Dermis microvascular lymphatic vessel endothelial cell (primary cell): ENCODE measurements at regions not wholly inside any gene's neighbourhood (a gene's known extent, or its start where the extent isn't known, plus 50 kb on each side); places are given as distances from the start of the nearest gene placed in this dataset.
"Not testable (repeated sequence)": the region's sequence is repeated elsewhere in the genome, so short reads cannot be mapped to it uniquely, and the experiment has no call there.

Experiments
- DNase-seq, 2 donors: peaks; one replicate each; pipeline versions ENCODE4 v3.0.0 to v3.0.0-alpha.2; 2010; ENCODE audit warnings: low read depth in 2 of 2

DNA sequence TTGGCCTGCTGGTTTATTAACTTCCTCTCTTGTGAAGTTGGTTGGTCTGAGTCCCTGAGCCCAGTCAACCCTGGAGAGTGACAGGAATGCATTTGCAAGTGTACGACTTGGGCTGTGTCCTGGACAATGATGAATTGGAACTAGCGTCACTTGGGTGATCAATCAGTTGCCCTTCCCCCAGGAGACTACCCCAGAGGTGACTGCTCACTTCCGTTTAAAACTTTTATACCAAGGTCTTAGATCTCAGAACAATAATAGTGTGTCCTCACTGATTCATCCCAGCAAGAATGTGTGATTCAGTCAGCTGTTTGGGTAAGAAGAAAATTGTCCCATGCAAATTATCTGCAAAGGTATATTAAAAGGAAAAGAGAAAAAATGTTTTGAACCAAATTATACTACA lies 102.9 kb upstream of the ARMC3 start:
- DNase-seq: peak in 1 of 2 donors; percentile 65

- DNase-seq: no peak
Observed at GRCh38 chr10:22824520-22824919, 103.3 kb upstream of the ARMC3 start.

DNA sequence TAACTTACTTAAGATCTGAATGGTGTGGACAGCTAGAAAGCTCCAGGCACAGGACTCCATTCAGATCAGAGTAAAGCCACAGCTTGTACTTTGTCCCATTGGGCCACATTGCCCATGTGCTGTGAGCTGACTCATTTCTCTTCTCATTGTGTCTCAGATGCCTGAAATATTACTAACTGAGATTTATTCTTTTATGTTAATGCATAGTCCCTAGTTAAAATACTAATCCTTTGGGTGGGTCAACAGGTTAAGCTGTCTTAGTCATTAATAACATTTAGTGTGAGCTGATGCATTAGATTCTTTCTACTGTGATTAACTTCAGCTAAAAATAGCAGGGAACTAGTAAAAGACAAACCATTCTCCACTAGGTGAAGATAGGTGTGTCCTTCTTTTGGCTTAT lies 104.7 kb upstream of the ARMC3 start:
- peak in 1 of 2 donors; percentile 75 for DNase-seq

- DNase-seq: not testable (repeated sequence)
Observed at GRCh38 chr10:22821921-22822320, 105.9 kb upstream of the ARMC3 start.

- peak in 1 of 2 donors; percentile 58 for DNase-seq
Observed at GRCh38 chr10:22821501-22821900, 106.4 kb upstream of the ARMC3 start.

GRCh38 chr10:22816298-22816653 lies 101.9 kb upstream of the PIP4K2A start:
- peak in 1 of 2 donors; percentile 94 for DNase-seq

DNA sequence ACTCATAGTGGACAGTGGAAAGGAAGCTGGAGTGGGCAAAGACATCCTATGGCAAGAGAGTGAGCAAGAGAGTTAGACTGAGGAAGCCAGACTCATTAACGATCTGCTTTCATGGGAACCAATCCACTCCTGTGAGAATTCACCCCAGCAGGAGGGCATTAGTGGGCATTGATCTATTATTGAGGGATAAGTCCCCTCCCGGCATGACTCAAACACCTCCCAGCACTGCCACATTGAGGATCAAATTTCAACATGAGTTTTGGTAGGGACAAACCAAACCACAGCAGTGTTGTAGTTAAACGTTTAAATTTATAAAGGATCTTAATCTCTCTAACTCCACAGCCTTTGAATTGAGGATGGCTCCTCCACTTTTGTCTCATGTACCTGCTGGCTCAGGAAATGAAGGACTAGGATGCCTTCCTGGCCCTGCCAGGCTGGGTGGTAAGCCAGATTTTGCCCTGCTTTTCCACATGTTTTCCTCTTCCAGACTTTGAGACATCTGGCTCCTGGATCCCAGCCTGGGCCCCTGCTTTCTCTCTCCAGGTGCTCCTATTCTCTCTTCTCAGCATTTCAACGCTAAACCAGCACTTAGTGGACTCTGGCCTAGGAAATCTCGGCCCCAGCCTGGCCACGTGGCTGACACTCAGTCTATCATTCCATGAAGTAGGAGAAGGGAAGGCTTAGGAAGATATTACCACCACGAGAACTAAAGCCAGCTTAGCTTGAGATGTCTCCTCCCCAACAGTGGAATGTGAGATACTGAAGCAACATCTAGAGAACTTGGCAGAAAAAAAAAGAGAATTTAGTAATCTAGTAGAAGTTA lies 96.5 kb upstream of the PIP4K2A start:
- DNase-seq: no peak

DNA sequence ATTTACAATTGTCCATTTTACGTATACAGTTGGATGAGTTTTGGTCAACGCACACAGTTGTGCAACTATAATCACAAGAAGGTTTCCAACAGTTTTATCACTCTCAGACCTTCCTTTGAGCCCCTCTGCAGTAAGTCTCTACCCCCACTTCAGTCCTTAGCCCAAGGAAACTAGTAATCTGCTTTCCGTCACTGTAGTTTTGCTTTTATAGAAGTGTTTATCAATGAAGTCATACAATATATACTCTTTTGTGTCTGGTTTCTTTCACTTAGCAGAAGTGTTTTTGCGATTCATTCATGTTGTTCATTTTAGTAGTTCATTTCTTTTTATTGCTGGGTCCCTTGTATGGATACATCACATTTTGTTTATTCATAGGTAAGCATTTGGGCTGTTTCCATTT lies 92.9 kb upstream of the PIP4K2A start:
- no peak for DNase-seq

DNA sequence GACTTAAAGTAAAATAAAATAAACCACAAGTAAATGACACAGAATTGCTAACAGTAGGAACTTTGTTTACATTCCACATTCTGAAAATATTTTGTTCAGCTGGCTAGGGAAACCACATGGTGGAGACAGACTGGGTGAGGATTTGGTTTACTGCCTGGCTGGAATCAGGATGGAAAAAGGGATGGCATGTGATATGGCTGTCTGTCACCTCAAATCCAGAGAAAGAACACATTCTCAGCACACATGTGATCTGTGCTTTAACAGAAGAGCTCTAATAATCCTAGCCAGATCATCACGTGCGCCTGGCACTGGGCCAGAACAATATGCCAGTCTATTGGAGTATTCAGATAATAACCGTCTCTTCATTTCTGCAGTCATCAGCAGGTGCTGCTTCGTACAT lies 90.9 kb upstream of the PIP4K2A start:
- peak; percentile 50 to 51 for DNase-seq

- no peak for DNase-seq
Observed at GRCh38 chr10:22803261-22803885, 89.0 kb upstream of the PIP4K2A start.

DNA sequence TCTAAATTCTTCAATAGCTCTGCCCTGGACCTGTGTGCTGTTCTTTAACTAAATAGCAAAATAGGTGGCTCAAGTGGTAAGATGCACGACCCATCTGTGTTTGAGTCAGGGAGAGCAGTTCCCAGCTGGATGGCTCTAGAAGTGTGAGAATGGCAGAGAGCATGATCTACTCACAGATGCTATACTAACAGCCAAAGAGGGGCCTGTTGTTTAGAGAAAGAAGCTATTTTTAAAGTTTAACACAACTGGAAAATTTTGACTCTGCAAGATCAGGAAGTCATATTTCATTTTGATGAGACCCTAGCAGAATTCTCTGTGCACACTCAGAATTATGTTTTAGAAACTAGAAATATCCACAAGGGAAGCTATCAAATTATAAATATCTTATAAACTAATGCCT lies 87.4 kb upstream of the PIP4K2A start:
- DNase-seq: no peak

DNA sequence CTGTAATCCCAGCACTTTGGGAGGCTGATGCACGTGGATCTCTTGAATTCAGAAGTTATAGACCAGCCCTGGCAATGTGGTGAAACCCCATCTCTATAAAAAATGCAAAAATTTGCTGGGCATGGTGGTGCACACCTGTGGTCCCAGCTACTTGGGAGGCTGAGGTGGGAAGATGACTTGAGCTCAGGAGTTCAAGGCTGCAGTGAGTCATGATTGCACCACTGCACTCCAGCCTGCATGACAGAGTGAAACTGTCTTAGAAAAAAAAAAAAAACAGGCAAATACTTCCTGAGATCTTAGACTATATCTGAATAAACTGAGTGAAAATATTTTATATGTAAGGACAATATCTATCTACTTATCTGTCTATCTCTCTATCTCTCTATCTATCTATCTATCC lies 83.4 kb upstream of the PIP4K2A start:
- not testable (repeated sequence) for DNase-seq

DNA sequence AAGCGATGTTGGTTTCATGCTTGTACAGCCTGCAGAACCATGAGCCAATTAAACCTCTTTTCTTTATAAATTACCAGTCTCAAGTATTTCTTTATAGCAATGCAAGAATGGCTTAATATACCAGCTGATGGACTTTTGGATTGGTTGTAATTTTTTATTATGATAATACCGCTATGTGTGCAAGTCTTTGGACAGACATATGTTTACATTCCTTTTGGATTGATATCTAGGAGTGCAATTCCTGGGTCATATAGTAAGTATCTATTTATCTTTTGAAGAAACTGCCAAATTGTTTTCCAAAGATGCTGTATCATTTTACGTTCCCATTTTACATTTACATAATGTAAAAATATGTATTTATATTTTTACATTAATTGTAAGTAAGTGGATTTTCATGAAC lies 81.2 kb upstream of the PIP4K2A start:
- no peak for DNase-seq

GRCh38 chr10:22792161-22792560 lies 77.8 kb upstream of the PIP4K2A start:
- DNase-seq: no peak

- DNase-seq: no peak
Observed at GRCh38 chr10:22791665-22792064, 77.3 kb upstream of the PIP4K2A start.

GRCh38 chr10:22784668-22785067 lies 70.3 kb upstream of the PIP4K2A start:
- no peak for DNase-seq

GRCh38 chr10:22783807-22784206 lies 69.4 kb upstream of the PIP4K2A start:
- DNase-seq: no peak

- no peak for DNase-seq
Observed at GRCh38 chr10:22780474-22780885, 66.1 kb upstream of the PIP4K2A start.

DNA sequence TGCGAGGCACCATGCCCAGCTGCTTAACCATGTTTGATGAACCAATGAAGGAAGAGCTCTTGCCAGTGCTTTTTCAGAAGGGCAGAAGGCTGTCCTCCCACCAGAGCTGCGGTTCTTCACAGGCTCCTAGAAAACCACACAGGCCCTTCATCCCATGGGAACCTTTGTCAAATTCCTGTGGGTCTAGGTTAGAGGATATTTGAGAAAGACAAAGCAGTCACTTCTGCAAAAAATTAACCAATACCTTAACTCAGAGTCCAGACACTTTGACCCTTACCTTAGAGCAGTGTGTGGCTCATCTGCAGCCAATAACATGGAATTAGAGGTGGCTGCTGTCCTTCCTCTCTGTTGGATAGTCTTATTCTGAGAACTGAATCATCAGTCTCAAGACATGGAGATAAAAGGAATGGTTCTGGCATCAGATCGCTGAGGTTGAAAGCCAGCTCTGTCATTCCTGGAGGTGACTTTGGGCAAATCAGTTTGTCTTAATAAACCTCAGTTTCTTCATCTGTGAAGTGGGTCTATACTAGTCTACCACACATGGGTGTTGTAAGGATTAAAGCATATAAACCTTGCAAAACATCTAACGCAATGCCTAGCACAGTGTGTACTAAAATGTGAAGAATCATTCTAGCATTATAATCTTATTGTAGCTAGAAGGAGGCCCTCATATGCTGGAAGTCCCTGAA lies 65.1 kb upstream of the PIP4K2A start:
- no peak for DNase-seq

GRCh38 chr10:22774102-22774501 lies 59.7 kb upstream of the PIP4K2A start:
- DNase-seq: no peak

GRCh38 chr10:22771631-22772030 lies 57.3 kb upstream of the PIP4K2A start:
- not testable (repeated sequence) for DNase-seq

GRCh38 chr10:22770270-22770669 lies 55.9 kb upstream of the PIP4K2A start:
- DNase-seq: no peak

DNA sequence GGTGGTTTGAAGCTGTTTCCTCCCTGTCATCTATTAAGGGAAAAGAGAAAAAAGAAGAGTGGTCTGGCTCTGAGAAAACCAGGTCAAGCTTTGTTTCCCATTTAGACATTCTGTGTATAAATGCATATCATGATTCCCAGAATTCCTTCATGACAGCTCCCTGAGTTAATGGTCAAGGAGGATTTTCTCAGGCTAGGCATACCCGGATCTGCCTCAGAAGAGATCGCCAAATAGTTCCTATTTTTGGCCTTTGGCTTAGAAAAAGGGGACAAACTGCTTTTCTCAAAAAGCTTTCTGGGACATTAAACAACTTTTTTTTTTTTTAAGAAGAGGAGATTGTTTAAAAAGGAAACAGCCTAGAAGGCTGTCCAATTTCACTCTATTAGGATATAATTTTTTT lies 53.5 kb upstream of the PIP4K2A start:
- DNase-seq: no peak
